Stimulated activated CD4-positive, alpha-beta T cell treated with anti-CD3 and anti-CD28 coated beads, Interleukin-2, amount 100 ng/mL, for 48 hours (primary cell): ENCODE measurements at regions not wholly inside any gene's neighbourhood (a gene's known extent, or its start where the extent isn't known, plus 50 kb on each side); places are given as distances from the start of the nearest gene placed in this dataset.
"Not testable (repeated sequence)": the region's sequence is repeated elsewhere in the genome, so short reads cannot be mapped to it uniquely, and the experiment has no call there.

Source experiments
- DNase-seq, 2 donors: peaks; one replicate each; pipeline ENCODE4 v3.0.0-alpha.2; 2020

GRCh38 chr7:159207393-159207792, 62.7 kb upstream of the VIPR2 start:
- no peak for DNase-seq

GRCh38 chr7:159205833-159206232, 61.2 kb upstream of the VIPR2 start:
- no peak for DNase-seq

GRCh38 chr7:159204664-159205063, 60.0 kb upstream of the VIPR2 start:
- DNase-seq, result no peak

DNA sequence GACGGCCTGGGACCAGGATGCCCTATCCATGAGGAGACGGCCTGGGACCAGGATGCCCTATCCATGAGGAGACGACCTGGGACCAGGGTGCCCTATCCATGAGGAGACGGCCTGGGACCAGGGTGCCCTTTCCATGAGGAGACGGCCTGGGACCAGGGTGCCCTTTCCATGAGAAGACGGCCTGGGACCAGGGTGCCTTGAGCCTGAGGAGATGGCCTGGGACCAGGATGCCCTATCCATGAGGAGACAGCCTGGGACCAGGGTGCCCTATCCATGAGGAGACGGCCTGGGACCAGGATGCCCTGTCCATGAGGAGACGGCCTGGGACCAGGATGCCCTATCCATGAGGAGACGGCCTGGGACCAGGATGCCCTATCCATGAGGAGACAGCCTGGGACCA, 58.6 kb upstream of the VIPR2 start:
- not testable (repeated sequence) for DNase-seq

DNA sequence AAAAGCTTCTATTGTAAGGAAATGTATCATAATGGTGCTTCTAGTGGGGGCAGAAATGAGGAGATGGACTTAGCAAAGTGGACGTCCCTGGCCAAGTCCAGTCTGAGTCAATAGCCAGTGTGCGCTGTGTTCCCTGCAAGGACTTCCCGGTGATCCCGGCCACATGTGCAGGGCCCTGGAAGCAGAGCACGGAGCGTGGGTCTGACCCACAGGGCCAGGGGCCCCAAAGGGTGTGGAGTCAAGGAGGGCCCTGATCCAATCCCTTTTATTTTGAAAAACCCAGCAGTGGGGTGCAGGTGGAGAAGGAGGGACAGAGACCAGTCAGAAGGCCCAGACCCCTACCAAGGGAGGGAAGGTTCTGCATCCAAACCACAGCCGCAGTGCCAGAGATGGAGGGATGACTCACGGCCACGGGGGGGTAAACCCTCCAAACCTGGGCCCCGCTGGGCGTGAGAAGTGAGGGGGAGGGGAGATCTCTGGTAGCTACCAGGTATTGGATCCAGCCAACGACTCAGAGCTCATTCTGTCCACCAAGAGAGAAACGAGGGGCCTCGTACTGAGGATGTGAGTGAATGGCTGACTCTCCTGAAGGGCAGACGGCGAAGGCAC, 57.2 kb upstream of the VIPR2 start:
- DNase-seq, result no peak

DNA sequence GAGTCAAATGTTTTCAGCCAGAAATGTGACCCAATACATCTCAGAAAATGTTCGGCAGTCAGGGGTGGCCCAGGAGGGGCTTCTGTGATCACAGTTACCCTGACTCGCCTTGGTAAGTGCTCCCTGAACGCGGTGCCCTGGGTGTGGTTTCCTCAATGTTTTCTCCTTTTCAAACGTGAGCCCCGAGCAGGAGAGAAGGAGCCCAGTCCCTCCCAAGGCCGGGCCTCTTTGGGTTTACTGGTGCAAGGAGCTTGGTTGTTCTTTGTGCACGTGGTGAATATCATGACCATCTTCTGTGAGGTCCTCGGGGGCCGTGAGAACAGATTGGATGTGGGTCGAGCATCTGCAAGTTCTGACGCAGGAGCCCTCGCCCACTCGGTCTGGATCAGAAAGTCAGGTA, 55.8 kb upstream of the VIPR2 start:
- no peak for DNase-seq

- no peak for DNase-seq
Observed at GRCh38 chr7:159198016-159198724, 53.5 kb upstream of the VIPR2 start.

DNA sequence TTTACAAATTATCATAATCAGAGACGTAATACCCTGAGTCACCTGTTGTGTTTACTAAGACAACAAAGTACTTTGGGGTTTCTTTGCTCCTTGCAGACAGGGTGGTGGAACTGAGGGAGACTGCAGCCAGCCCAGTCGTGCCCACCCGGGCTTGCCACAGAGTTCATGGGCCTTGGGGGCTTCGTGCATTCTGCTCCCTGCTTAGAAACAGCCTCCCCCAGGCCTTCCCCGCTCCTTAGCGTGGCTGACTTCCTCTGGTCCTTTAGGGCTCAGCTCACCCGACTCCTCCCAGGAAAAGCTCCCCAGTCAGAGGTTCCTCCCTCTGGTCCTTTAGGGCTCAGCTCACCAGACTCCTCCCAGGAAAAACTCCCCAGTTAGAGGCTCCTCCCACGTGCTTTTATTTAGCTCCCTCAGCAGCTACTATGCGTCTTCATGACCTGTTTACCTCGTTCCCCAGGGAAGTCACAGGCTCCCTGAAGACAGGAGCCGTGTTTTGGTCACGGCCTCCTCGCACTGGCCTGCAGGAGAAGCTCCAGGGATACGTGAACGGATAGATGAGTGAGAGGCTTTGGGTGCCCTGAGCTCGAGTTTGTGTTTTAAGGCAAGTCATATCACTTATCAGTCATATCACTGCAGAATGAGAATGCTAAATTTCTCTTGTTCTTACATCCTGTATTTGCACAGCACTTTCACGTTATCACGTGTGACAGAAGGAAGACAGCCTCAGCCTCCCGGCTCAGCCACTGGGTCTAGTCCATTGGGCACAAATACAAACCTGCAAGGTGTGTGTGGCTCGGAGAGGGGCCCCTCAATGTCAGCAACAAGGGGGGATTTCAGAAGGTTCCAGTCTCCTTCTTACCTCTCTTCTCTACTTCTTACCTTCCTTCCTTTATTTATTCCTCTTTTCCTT, 52.7 kb upstream of the VIPR2 start:
- peak in 1 of 2 donors; percentile 29 for DNase-seq

GRCh38 chr7:159196584-159196983, 51.9 kb upstream of the VIPR2 start:
- DNase-seq, result no peak

GRCh38 chr7:159195946-159196345, 51.3 kb upstream of the VIPR2 start:
- DNase-seq, result no peak
